Suprapubic skin (tissue), 3 donors: ENCODE measurements at regions not wholly inside any gene's neighbourhood (a gene's known extent, or its start where the extent isn't known, plus 50 kb on each side); places are given as distances from the start of the nearest gene placed in this dataset.

ENCODE experiments used
- CTCF ChIP-seq, 2 donors: fragments of 200-600 bp in 1 of 2; fragments of 450-650 bp in 1 of 2; sonication (generic) in 1 of 2; IDR thresholded peaks; one replicate each; pipeline ENCODE4 v1.5.1; 2016 to 2019; ENCODE audit warnings: antibody characterized with exemption in 2 of 2, mild to moderate bottlenecking in 1 of 2, moderate library complexity in 1 of 2
- POLR2A ChIP-seq, 2 donors: fragments of 450-650 bp; IDR thresholded peaks; one replicate each; pipeline ENCODE4 v1.6.1; 2017; ENCODE audit warnings: antibody characterized with exemption in 2 of 2, mild to moderate bottlenecking in 2 of 2, moderate library complexity in 2 of 2

DNA sequence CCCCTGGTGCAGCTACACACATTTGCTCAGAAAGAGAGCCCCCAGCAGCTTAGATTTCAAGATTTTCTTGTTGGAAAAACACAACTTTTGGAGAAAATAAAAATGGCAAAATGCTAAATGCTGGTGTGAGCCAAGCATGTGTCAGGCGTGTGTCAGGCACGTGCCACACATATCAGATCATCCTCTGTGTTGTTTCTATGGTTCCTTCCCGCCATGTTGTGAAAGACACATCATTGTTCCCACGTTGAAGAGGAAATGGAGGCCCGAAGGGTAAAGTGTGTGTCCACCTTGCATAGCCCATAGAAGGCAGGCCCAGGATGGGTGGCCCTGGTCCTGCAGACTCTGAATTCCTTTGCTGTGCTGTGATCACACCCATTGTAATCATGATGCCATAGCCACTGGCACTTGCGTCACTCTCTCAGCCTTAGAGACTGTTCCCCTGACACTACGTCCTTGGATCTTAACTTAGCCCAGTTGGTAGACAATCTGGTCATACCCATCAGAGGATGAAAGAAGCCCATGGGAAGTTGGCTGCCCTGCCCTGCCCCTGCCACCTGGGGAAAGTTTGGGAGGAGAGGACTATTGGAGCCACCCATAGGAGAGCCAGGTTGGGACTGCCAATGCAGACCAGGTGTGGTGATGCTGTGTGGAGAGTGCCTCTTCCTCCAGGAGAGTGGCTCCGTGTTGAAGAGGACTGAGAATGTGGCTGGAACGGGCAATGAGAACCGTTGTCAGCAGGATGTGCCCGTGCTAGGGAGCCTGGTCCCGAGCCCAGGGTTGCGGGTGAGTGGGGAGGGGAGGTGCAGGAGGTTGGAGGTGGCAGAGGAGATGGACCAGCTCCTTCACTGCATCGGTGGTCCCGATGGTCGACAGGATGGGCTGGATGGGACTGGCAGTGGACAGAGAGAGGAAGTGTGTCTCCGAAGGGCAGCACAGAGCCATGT, 65.6 kb upstream of the IGFBP3 start:
- TF ChIP-seq CTCF (IDR thresholded peaks at IDR 0.05) (no peak), POLR2A (IDR thresholded peaks at IDR 0.05) (no peak)
